AG10803 (cell line): ENCODE measurements at regions not wholly inside any gene's neighbourhood (a gene's known extent, or its start where the extent isn't known, plus 50 kb on each side); places are given as distances from the start of the nearest gene placed in this dataset.
"Not testable (repeated sequence)": the region's sequence is repeated elsewhere in the genome, so short reads cannot be mapped to it uniquely, and the experiment has no call there.

ENCODE experiments used
- DNase-seq: peaks from one replicate; pipeline ENCODE4 v3.0.0; 2010; ENCODE audit warnings: low read depth
- H3K4me3 ChIP-seq: 2 replicates; pipeline ENCODE4 v1.5.1; 2011; ENCODE audit warnings: mild to moderate bottlenecking, low read length, control low read depth
- CTCF ChIP-seq: conservative IDR thresholded peaks from 2 replicates; pipeline ENCODE4 v1.5.1; 2011; ENCODE audit warnings: mild to moderate bottlenecking, low read length, control low read depth, inconsistent platforms

GRCh38 chr10:31219306-31219705, 99.7 kb upstream of the ZEB1 start:
- TF ChIP-seq CTCF: no peak
- H3K4me3 ChIP-seq: no peak overlapping the region
- DNase-seq: peak; percentile 61

GRCh38 chr10:31228780-31229179, 90.2 kb upstream of the ZEB1 start:
- not testable (repeated sequence) for H3K4me3 ChIP-seq, DNase-seq

GRCh38 chr10:31239961-31240360, 79.1 kb upstream of the ZEB1 start:
- TF ChIP-seq CTCF: no peak
- DNase-seq: no peak

GRCh38 chr10:31242902-31243301, 76.1 kb upstream of the ZEB1 start:
- TF ChIP-seq CTCF: no peak
- no peak overlapping the region for H3K4me3 ChIP-seq
- peak; percentile 94 for DNase-seq

More at GRCh38 chr10:31239961-31240360, 79.1 kb upstream of the ZEB1 start:
- H3K4me3 ChIP-seq: no peak overlapping the region

- DNase-seq, H3K4me3 ChIP-seq: not testable (repeated sequence)
These were observed 67.9 kb upstream of the ZEB1 start for GRCh38 chr10:31251118-31251517.

- no peak for TF ChIP-seq CTCF
- no peak overlapping the region for H3K4me3 ChIP-seq
- no peak for DNase-seq
These were observed 65.8 kb upstream of the ZEB1 start for GRCh38 chr10:31253237-31253636.

GRCh38 chr10:31261511-31262311, 57.3 kb upstream of the ZEB1 start:
- DNase-seq: peak; percentile 89
- H3K4me3 ChIP-seq: no peak overlapping the region; the same call in 1 of the 2 replicates
- no peak for TF ChIP-seq CTCF

GRCh38 chr10:31262672-31263071, 56.3 kb upstream of the ZEB1 start:
- peak; percentile 92 for DNase-seq

More at GRCh38 chr10:31262672-31263071, 56.3 kb upstream of the ZEB1 start:
- H3K4me3 ChIP-seq: no peak overlapping the region
- TF ChIP-seq CTCF: no peak
